NT2/D1 (cell line): ENCODE measurements at regions not wholly inside any gene's neighbourhood (a gene's known extent, or its start where the extent isn't known, plus 50 kb on each side); places are given as distances from the start of the nearest gene placed in this dataset.
"Not testable (repeated sequence)": the region's sequence is repeated elsewhere in the genome, so short reads cannot be mapped to it uniquely, and the experiment has no call there.

Source experiments
- SUZ12 ChIP-seq: IDR thresholded peaks from 2 replicates; pipeline ENCODE4 v1.6.1; 2011; ENCODE audit not compliant: insufficient read length, insufficient read depth; ENCODE audit errors: extremely low read depth
- YY1 ChIP-seq: IDR thresholded peaks from 2 replicates; pipeline ENCODE4 v1.6.1; 2011; ENCODE audit not compliant: insufficient read length, insufficient read depth

GRCh38 chr2:129833465-129833864 is 146.0 kb upstream of the RAB6C start:
- not testable (repeated sequence) for TF ChIP-seq YY1, SUZ12
